Raji (cell line): ENCODE measurements at regions not wholly inside any gene's neighbourhood (a gene's known extent, or its start where the extent isn't known, plus 50 kb on each side); places are given as distances from the start of the nearest gene placed in this dataset.

ENCODE experiments used
- POLR2A ChIP-seq: IDR thresholded peaks from 2 replicates; pipeline ENCODE4 v1.6.1; 2011; ENCODE audit warnings: low read depth, low read length, control low read depth; ENCODE audit not compliant: insufficient read depth

- TF ChIP-seq POLR2A = no peak
Measured at GRCh38 chr16:85359147-85359822, 247.0 kb upstream of the CIBAR2 start.

- no peak for TF ChIP-seq POLR2A
Measured at GRCh38 chr16:85360323-85361277, 248.3 kb upstream of the CIBAR2 start.

- no peak for TF ChIP-seq POLR2A
Measured at GRCh38 chr16:85361441-85362118, 249.3 kb upstream of the CIBAR2 start.

GRCh38 chr16:85362443-85362842 lies 250.2 kb upstream of the CIBAR2 start:
- no peak for TF ChIP-seq POLR2A

- no peak for TF ChIP-seq POLR2A
Measured at GRCh38 chr16:85363427-85363826, 249.7 kb upstream of the GSE1 start.

- no peak for TF ChIP-seq POLR2A
Measured at GRCh38 chr16:85363881-85364280, 249.2 kb upstream of the GSE1 start.

- TF ChIP-seq POLR2A = no peak
Measured at GRCh38 chr16:85364323-85365040, 248.6 kb upstream of the GSE1 start.

- no peak for TF ChIP-seq POLR2A
Measured at GRCh38 chr16:85365120-85365519, 248.0 kb upstream of the GSE1 start.

- TF ChIP-seq POLR2A = no peak
Measured at GRCh38 chr16:85366031-85366763, 246.9 kb upstream of the GSE1 start.

- TF ChIP-seq POLR2A = no peak
Measured at GRCh38 chr16:85367485-85367884, 245.6 kb upstream of the GSE1 start.

- no peak for TF ChIP-seq POLR2A
Measured at GRCh38 chr16:85369060-85369459, 244.1 kb upstream of the GSE1 start.

- TF ChIP-seq POLR2A = no peak
Measured at GRCh38 chr16:85369741-85370528, 243.2 kb upstream of the GSE1 start.

- TF ChIP-seq POLR2A = no peak
Measured at GRCh38 chr16:85370543-85370880, 242.6 kb upstream of the GSE1 start.
